COLO668 (cell line): ENCODE measurements at regions not wholly inside any gene's neighbourhood (a gene's known extent, or its start where the extent isn't known, plus 50 kb on each side); places are given as distances from the start of the nearest gene placed in this dataset.
A peak's percentile ranks its signal among the peaks of the same experiment; 100 is the strongest.

ENCODE experiments used
- DNase-seq: peaks from one replicate; lab custom pipeline; 2025; ENCODE audit not compliant: unreplicated experiment; lab: John Stamatoyannopoulos, UW

DNA sequence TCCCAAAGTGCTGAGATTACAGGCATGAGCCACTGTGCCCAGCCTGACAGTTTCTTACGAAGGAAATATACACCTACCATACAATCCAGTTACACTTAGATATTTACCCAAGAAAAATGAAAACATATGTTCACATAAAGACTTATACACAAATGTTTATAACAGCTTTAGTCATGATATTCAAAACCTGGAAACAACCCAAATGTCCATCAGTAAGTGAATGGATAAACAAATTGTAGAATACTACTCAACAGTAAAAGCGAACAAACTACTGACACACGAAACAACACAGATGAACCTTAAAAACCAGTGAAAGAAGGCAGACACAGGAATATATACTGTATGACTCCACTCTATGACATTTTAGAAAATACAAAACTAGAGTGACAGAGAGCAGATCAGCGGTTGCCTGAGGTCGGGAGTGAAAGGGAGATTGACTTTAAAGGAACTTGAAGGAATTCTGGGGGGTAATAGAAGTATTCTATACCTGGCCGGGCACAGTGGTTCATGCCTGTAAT, 83.6 kb downstream of the SPRING1 start:
- no peak for DNase-seq

DNA sequence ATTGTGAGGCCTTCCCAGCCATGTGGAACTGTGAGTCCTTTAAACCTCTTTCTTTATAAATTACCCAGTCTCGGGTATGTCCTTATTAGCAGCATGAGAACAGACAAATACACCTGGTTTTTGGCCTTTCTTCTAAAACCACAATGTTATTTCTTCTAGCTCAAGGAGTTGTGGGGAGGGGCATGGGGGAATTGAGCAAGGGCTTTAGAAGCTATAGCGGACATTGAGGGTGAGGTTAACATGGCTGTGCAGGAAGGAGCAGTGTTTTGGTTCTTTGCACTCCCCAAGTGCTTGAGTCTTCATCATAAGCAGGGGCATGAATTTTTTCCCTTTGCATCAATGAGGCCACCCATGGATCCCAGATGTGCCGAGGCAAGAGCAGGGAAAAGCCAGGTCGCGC, 86.8 kb downstream of the SPRING1 start:
- DNase-seq = no peak

DNA sequence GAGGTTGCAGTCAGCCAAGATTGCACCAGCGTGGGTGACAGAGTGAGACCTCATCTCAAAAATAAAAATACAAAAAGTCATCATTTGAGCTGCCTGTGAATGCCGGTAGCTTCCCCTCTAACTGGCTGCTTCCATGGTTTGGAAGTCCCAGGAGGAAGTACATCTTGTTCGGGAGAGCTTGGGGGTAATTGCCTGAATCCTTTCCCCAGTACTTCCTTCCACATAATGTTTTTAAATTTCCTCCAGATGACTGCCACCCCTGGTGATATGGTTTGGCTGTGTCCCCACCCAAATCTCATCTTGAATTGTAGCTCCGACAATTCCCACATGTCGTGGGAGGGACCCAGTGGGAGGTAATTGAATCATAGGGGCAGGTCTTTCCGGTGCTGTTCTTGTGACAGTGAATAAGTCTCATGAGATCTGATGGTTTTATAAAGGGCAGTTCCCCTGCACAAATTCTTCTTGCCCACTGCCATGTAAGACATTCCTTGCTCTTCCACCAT, 87.2 kb downstream of the SPRING1 start:
- no peak for DNase-seq

DNA sequence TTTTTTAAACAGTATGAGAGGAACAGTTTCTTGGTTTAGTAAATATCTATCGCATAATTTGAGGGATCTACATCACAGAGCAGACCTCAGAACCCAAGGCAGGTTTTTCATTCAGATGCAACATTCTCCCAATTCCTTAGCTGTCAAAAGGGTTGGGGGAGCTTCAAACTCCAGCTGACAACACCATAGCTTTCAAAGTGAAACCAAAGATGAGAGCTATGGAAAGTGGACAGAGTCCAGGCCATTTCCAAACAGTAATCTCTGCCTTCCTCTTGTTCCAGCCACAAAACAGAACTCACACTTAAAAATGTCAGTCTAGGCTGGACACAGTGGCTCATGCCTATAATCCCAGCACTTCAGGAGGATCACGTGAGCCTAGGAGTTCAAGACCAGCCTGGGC, 87.8 kb downstream of the SPRING1 start:
- DNase-seq = no peak

DNA sequence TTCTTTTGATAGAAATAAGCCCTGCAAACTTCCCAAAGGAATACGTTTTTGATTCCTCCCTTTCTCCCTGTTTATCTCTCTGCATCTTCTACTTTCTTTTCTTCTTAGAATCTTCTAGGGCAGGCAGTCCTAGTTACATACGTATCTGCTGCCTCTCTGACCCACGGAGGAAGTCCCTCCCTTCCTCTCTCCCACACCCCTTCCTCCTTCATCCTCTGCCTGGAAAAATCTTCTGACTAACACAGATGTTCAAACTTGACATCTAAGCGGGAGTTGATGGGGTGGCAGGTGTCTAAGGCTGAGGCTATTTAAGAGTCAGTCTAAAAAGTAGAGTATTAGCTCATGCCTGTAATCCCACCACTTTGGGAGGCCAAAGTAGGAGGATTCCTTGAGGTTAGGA, 88.6 kb downstream of the MAP1LC3B2 start:
- no peak for DNase-seq

DNA sequence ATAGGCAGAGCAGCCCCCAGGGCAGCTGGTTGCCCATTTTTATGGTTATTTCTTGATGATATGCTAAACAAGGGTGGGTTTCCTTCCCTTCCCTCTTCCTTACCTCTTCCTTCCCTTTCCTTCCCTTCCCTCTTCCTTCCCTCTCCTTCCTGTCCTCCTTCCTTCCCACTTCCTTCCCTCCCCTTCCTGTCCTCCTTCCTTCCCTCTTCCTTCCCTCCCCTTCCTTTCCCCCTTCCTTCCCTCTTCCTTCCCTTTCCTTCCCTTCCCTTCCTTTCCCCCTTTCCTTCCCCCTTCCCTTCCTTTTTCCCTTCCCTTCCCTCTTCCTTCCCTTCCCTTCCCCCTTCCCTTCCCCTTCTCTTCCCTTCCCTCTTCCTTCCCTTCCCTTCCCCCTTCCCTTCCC, 87.7 kb downstream of the MAP1LC3B2 start:
- DNase-seq = no peak

DNA sequence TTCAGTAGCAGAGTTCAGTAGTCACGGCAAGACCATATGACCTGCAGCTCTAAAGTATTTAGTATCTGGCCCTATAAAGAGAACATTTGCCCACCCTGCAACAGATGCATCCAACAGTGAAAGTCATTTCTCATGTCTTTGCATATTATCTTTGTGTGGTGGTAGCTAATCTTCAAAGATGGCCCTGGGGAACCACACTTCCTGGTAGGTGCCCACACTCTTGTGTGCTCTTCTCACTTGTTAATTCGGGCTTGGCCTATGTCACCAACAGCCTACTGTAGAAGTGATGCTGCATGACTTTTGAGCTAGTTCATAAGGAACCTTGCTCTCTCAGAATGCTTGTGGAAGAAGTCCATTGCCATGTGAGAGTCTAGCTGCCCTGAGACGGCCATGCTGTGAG, 85.6 kb downstream of the MAP1LC3B2 start:
- DNase-seq = no peak

DNA sequence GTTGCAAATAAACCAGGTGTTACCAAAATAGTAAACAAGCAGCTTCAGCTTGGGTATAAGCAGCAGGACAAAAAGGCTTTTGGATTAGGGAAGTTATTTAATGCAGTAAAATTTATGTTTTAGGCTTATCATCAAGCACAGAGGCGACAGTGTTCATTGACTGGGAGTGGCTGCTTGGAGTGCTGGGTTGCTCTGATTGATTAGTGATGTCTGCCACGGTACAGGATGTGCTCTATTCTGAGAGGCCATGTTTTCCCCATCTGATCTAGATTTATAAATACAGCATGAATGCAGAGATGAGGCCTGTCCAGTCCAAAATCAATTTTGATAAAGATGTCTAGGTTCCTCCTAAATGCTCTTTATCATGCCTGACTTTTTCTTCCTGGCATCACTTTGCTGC, 83.5 kb downstream of the MAP1LC3B2 start:
- no peak for DNase-seq

DNA sequence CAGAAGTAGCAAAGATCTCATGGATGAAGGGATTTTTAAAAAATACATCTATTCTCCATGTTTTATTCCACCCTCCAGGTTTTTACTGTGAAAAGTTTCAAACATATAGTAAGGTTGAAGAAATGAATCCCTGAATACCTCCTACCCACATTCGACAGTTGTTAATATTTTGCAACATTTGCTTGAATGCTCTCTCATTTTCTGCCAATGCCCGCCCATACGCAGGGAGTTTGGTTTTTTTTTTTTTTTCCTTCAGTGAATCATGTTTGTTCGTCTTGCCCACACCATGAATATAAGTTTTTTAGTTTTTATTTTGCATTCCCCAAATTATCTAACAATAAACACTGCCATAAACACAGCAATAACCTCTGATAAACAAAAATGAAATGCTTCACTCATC, 82.9 kb downstream of the MAP1LC3B2 start:
- no peak for DNase-seq

DNA sequence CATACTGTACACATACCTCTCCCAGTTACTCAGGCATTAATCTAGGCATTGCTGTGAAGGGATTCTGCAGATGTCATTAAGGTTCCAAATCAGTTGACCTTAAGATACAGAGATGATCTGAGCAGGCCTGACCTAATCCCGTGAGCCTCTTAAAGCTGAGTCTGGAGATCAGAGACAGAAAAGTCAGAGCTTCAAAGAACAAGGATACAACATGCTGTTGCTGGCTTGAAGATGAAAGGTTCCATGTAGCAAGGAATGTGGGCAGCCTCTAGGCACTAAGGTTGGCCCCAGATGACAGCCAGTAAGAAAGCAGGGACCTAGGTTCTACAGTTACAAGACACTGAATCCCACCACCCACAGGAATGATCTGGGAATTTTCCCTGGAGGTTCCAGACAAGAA, 81.1 kb downstream of the MAP1LC3B2 start:
- no peak for DNase-seq

DNA sequence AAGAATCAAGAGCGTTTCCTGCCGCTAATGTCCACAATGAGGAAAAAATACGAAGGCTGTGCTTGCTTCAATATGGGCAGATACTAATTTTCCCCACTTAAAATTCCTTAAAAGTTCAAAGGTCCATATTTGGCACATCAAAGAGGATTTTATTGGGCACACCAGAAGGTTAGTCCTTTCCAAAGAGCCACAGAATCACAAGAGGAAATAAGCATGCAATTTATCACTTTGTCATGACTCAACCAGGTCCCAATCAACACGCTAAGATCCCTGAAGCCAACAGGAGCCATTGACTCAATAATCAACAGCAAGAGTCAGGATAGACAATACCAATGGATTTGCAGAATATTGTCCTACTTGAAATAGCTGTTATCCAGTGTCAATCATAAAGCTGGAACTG, 80.6 kb downstream of the MAP1LC3B2 start:
- DNase-seq = no peak

DNA sequence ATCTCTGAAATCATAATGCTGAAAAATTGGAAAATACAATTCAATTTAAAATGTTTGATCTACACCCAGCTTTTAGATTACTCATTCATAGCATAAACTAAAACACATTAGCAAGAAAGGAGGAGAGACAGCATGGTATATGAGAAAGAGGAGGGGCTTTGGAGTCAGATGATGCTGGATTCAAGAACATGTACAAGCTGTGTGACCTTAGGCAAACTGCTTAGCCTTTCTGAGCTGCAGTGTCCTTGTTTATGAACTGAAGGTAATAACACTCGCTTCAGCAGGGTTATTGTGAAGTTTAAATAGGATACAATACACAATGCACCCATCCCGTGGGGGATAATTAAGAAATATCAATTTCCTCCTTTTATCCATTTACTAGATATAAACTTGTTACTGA, 79.2 kb downstream of the MAP1LC3B2 start:
- DNase-seq = no peak

DNA sequence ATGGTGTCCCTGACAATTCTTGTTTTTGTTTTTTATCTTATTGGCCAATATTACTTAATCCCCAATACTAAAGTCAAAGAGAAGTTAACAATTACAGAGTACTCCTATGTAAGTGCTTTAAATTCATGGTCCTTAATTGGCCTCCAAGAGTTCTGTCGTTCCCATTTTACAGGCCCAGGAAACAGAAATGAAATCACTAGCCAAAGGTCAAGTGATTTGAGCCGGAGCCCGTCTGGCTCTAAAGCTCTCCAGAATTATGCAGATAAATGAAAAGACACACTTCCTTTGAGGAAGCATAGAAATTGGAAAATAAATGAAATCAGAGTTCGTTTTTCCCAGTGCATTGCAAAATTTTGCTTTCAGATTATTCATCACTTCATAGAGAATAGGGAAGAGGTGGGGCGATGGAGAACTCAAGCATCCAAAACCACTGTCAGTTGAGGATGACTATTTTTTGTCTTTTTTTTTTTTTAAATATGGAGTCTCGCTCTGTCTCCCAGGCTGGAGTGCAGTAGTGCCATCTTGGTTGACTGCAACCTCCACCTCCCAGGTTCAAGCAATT, 78.5 kb downstream of the MAP1LC3B2 start:
- DNase-seq = no peak

DNA sequence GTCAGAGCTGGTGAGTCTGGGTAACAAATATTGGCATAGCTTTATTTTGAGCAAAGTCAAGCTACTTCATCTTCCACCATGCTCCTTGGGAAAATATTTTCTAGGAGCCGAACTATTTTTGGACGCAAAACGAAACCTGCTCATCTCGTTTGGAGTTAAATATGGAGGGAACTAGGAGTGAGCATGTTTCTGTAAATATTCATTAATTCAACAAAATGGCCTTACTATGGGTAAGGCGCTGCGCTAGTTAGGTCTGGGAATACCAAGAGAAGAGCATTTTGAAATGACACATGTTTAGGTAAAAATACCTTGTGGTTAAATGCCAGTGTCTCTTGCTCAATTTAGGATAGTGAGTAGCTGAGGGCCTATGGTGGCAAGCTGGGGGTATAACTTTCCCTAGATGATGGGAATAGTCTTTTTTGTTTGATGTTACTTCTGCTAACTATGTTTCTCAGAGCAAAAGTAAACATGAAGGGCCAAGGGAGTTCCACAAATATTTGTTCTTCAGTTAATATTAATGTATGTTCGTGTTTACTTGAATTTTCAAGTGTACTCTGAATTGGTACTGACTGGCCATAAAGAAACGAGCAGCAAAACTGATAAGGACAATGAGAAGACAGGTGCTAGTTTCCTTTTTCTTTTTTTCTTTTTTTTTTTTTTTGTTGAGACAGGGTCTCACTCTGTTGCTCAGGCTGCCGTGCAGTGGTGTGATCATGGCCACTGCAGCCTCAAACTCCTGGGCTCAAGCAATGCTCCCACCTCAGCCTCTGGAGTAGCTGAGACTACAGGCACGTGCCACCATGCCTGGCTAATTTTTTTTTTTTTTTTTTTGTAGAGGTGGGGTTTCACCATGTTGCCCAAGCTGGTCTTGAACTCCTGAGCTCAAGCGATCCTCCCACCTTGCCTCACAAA, 77.7 kb downstream of the MAP1LC3B2 start:
- peak; percentile 15 for DNase-seq

DNA sequence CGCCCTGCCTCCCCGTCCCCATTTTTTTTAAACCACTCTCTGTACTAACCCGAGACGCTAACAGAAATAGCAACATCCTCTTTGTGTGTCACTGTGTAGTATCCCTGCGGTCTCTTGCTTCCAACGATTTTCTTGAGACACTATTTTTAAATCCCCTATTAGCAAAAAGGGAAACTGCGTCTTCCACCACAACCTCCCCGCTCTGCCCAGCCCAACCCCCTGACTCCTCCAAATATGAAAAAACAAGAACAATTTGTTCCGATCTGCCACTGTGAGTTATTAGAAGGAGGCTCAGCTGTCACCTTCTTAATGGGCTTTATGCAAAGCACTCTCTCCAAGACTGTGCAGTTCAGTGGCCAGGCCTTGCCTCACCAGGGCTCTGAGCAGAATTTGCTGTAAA, 76.3 kb downstream of the MAP1LC3B2 start:
- no peak for DNase-seq

DNA sequence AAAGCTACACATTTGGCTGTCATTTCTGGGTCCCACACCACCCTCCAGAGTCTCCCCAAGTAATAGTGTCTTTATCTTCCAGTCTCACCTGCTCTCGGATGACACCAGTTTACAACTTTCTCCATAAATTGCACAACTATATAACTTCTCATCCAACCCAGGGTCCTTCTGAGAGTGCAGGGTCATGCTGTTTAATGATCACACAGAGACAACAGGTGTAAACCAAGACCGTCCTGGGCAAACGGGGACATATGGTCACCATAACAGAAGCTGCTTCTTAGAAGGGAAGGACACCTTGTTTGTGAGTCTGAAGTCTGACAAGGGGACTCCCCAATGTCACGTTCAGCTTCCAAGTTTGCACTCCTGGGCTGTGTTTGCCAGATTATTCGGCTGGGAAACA, 74.3 kb downstream of the MAP1LC3B2 start:
- DNase-seq = no peak

DNA sequence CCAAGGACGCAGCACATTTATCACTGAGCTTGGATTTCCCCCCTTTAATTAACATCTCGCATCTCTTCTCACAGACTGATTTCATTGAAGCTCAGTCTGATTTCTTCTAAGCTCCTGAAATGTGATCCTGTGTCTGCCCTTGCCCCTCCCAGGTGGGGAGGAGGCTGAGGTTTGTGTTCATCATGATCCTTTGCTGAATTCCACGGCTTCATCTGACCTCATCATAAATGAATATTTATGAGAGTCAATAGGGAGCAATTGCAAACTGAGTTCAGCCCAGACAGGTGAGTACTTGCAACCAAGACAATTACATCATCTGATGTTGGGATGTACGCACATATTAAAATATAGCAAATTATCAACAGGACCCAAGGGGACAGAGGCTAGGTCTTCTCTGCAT, 72.4 kb downstream of the MAP1LC3B2 start:
- peak; percentile 11 for DNase-seq

DNA sequence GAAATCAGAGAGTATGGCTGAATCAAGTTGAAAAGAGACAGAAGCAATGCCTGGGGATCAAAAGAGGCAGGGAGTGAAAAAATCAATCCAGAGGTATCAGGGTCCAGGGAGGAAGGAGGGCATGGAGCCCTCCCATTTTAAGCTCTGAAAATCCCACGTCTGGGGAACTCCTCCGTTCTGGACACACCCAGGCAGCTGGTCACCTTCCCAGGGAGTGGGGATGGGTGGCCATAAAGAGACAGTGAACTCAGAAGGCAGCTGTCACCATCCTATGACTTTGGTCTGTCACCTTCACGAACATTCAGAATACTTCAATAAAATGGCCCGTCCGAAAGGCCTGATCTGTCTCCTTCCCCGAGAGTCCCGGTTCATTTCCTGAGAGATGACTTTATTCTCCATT, 71.6 kb downstream of the MAP1LC3B2 start:
- no peak for DNase-seq

DNA sequence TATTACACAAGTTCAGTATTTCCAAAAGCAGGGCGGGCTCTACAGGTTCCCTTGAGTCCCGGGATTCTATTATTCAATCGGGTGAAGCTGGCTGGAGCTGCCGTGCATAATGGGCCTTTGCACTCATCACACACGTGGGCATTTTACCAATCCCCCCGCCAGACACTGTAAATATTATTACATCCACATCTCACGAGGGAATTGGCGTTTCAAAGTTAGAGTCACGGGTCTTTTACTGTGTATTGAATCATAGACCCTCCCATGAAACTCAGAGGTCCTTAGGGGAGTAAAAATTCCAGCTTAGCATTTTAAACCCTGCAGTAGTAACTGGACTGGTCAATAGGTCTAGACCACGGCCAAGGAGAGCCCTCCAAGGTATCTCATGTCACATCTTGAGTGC, 70.3 kb downstream of the MAP1LC3B2 start:
- DNase-seq = no peak

DNA sequence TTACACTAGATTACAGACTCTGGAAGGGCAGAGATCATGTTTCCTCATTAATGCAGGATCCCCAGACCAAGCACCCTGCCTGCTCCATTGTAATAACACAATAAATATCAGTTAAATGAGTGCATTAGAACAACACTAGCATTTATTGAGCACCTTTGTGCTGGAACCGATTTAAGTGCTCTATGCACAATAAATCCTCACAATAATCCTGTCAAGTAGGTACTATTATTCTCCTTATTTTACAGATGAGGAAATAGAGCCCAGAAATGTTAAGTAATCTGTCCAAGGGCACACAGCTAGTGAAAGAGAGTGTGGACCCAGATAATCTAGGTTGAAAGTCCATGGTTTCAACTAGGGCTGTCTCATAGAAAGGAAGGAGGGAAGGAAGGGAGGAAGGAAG, 69.8 kb downstream of the MAP1LC3B2 start:
- DNase-seq = no peak

DNA sequence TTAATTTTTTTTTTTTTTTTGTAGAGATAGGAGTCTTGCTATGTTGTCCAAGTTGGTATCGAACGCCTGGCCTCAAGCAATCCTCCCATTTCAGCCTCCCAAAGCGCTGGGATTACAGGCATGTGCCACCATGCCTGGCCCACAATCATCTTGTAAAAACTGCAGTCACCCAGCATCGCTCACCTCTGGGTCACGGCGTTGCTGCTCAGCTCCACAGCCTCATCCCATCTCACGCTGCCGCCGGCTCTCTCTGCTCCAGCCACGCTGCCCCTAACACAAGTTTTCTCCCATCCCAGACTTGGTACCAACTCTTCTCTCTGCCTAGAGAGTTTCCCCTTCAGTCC, 69.2 kb downstream of the MAP1LC3B2 start:
- no peak for DNase-seq
